ENCODE measurements at regions not wholly inside any gene's neighbourhood (a gene's known extent, or its start where the extent isn't known, plus 50 kb on each side); places are given as distances from the start of the nearest gene placed in this dataset.

DNA sequence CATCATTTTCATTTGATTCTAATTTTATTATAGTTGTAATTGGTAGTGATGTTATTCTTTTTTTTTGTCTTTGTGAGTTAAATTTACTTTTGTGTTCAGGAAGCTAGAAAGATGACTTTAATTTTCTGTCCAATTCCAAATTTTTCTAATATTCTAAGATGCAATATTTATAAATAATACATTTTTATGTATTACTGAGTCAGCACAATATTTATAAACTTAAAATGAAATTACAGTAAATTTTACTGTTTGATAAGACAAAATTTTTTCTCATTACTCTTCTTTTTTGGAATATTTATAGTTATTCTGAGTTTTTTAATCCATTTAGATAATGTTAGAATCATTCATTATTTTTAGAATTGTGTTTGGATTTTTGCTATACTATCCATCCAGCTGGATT, 1637.9 kb upstream of the ACO1 start:
- Histone ChIP-seq H3K79me2 (ENCODE audit: insufficient read depth, low read length) (no peaks in the 10 kb centered on the region), H3K36me3 (replicated peaks in 1 of 2; ENCODE audit: control insufficient read depth in 1 of 2, insufficient read depth in 2 of 2, low read length in 2 of 2) (no peaks in the 10 kb centered on the region), H2AFZ (ENCODE audit: low read length) (no peak overlapping the region), H3K9ac (ENCODE audit: insufficient read depth, low read depth, low read length) (no peak overlapping the region), H3K4me2 (ENCODE audit: low read depth, low read length) (no peak overlapping the region), H3K27me3 (ENCODE audit: control insufficient read depth in 1 of 2, insufficient read depth in 2 of 2, low read length in 2 of 2) (no peaks in the 10 kb centered on the region), H3K4me1 (ENCODE audit: insufficient read depth, low read length) (no peaks in the 10 kb centered on the region), H3K4me3 (replicated peaks in 1 of 3; ENCODE audit: insufficient read depth in 1 of 3, low read depth in 2 of 3, low read length in 3 of 3) (no peak overlapping the region), H3K27ac (ENCODE audit: extremely low read length, insufficient read depth, low read length) (no peak overlapping the region), H3K9me3 (ENCODE audit: low read length) (no peaks in the 10 kb centered on the region), H4K20me1 (ENCODE audit: insufficient read depth, low read length) (no peaks in the 10 kb centered on the region)
- no peak for DNase-seq (ENCODE audit: low spot score)
- ATAC-seq, result no peak
- ChIA-PET POLR2A (no interaction called here), CTCF (ENCODE audit: low intra/inter-chr PET ratio, low total read pairs) (no interaction called here)
- intact Hi-C loops (cut with micrococcal nuclease; ENCODE audit: unreplicated experiment) (no loop called here), in situ Hi-C loops (cut with HindIII; ENCODE audit: extremely low pct_ligation_motif_present, low pct_unique_long_range_greater_than_20kb) (no loop called here)
- FAIRE-seq, result no peak
- no TSS peak for BruUV-seq (replicated peaks)
- peak in 1 of 2 experiments; percentile 80; a peak in 2 of 4 replicates for TF ChIP-seq MAFK (conservative IDR thresholded peaks at IDR 0.05 in 1 of 2, IDR thresholded peaks at IDR 0.05 in 1 of 2; ENCODE audit: low read length in 2 of 2)
- peak; percentile 44; the same call in 1 of the 2 replicates for TF ChIP-seq MAFF (IDR thresholded peaks at IDR 0.05; ENCODE audit: low read depth, low read length)
- no peak for TF ChIP-seq TAF1 (CRISPR knock-in tag; IDR thresholded peaks at IDR 0.05)
- TF ChIP-seq, protein P1, sequence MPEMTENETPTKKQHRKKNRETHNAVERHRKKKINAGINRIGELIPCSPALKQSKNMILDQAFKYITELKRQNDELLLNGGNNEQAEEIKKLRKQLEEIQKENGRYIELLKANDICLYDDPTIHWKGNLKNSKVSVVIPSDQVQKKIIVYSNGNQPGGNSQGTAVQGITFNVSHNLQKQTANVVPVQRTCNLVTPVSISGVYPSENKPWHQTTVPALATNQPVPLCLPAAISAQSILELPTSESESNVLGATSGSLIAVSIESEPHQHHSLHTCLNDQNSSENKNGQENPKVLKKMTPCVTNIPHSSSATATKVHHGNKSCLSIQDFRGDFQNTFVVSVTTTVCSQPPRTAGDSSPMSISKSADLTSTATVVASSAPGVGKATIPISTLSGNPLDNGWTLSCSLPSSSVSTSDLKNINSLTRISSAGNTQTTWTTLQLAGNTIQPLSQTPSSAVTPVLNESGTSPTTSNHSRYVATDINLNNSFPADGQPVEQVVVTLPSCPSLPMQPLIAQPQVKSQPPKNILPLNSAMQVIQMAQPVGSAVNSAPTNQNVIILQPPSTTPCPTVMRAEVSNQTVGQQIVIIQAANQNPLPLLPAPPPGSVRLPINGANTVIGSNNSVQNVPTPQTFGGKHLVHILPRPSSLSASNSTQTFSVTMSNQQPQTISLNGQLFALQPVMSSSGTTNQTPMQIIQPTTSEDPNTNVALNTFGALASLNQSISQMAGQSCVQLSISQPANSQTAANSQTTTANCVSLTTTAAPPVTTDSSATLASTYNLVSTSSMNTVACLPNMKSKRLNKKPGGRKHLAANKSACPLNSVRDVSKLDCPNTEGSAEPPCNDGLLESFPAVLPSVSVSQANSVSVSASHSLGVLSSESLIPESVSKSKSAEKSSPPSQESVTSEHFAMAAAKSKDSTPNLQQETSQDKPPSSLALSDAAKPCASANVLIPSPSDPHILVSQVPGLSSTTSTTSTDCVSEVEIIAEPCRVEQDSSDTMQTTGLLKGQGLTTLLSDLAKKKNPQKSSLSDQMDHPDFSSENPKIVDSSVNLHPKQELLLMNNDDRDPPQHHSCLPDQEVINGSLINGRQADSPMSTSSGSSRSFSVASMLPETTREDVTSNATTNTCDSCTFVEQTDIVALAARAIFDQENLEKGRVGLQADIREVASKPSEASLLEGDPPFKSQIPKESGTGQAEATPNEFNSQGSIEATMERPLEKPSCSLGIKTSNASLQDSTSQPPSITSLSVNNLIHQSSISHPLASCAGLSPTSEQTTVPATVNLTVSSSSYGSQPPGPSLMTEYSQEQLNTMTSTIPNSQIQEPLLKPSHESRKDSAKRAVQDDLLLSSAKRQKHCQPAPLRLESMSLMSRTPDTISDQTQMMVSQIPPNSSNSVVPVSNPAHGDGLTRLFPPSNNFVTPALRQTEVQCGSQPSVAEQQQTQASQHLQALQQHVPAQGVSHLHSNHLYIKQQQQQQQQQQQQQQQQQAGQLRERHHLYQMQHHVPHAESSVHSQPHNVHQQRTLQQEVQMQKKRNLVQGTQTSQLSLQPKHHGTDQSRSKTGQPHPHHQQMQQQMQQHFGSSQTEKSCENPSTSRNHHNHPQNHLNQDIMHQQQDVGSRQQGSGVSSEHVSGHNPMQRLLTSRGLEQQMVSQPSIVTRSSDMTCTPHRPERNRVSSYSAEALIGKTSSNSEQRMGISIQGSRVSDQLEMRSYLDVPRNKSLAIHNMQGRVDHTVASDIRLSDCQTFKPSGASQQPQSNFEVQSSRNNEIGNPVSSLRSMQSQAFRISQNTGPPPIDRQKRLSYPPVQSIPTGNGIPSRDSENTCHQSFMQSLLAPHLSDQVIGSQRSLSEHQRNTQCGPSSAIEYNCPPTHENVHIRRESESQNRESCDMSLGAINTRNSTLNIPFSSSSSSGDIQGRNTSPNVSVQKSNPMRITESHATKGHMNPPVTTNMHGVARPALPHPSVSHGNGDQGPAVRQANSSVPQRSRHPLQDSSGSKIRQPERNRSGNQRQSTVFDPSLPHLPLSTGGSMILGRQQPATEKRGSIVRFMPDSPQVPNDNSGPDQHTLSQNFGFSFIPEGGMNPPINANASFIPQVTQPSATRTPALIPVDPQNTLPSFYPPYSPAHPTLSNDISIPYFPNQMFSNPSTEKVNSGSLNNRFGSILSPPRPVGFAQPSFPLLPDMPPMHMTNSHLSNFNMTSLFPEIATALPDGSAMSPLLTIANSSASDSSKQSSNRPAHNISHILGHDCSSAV (CRISPR knock-in tag; IDR thresholded peaks at IDR 0.05; ENCODE audit: borderline replicate concordance), result no peak
